MG63 (cell line): ENCODE measurements at regions not wholly inside any gene's neighbourhood (a gene's known extent, or its start where the extent isn't known, plus 50 kb on each side); places are given as distances from the start of the nearest gene placed in this dataset.

Experiments used
- DNase-seq: peaks from one replicate; pipeline ENCODE4 v3.0.0-alpha.2; 2020
- H3K27me3 ChIP-seq: fragments of 250-450 bp; sonication (Bioruptor Pico); 2 replicates; pipeline ENCODE4 v1.5.1; 2020; ENCODE audit warnings: mild to moderate bottlenecking, moderate library complexity
- H3K36me3 ChIP-seq: fragments of 250-450 bp; sonication (Bioruptor Pico); 2 replicates; pipeline ENCODE4 v1.5.1; 2020; ENCODE audit warnings: mild to moderate bottlenecking, moderate library complexity
- H3K4me3 ChIP-seq: fragments of 250-450 bp; sonication (Bioruptor Pico); 2 replicates; pipeline ENCODE4 v1.5.1; 2020; ENCODE audit warnings: mild to moderate bottlenecking, moderate library complexity
- H3K9me3 ChIP-seq: fragments of 250-450 bp; sonication (Bioruptor Pico); 2 replicates; pipeline ENCODE4 v1.5.1; 2020; ENCODE audit warnings: mild to moderate bottlenecking, moderate library complexity

DNA sequence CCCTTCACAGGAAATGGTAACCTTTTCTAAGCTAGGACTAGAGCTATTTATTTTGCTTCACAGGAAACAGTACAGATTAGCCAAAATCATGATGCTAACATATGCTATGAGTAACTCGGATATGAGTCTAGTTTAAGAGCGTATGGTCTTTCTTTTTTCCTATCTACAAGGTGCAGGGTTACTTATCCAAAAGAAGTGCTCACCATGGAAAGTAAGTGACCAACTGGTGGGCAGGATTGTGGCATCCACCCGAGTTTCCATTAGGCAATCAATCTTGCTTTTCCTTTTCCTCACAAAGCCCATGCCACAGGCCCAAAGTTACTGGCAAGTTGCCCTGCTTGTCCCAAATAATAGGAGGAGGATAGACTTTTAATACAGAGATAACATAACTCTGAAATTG is 765.1 kb upstream of the POM121L12 start:
- H3K9me3 ChIP-seq: no peaks in the 10 kb centered on the region
- no peak overlapping the region for H3K4me3 ChIP-seq
- no peaks in the 10 kb centered on the region for H3K36me3 ChIP-seq
- H3K27me3 ChIP-seq: no peaks in the 10 kb centered on the region
- DNase-seq: no peak

DNA sequence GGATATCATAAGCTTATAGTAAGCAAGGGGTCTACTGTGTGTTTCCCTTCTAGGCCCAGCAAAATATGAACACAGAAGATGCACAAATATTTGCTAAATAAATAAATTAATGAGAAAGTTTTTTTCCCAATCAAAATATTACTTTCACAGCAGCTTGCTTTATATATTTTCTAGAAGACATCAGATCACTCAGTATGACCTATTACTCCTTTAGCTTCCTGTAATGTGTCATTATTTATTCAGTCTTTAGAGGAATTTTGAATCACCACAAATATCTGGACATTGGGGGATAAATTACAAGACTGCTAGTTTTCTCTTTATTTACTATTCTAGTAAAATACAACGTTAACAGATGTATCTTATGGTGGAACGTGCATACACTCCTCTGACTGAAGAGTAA is 765.8 kb upstream of the POM121L12 start:
- DNase-seq: no peak
- H3K36me3 ChIP-seq: no peaks in the 10 kb centered on the region

DNA sequence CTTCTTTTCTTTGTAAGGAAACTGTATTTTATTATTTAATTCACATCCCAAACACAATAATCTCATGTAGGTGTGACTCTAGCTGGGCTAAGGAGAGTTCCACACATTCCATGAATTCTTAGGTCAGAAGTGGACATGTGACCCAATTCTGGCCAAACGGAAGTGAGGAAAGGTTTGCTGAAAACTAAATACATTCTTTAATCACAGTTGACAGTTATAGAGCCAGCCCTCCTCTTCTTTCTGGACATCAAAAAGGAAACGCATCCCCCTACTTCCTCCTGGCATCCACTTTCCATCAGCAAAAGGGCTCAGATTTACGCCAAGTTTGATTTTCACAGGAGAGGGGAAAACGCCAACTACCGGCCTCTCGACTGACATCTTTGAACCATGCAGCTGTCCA is 774.4 kb upstream of the POM121L12 start:
- no peak overlapping the region for H3K4me3 ChIP-seq
- H3K27me3 ChIP-seq: no peaks in the 10 kb centered on the region
- no peaks in the 10 kb centered on the region for H3K36me3 ChIP-seq
- no peak for DNase-seq
- H3K9me3 ChIP-seq: no peaks in the 10 kb centered on the region

More for the DNA sequence above, 765.8 kb upstream of the POM121L12 start:
- H3K4me3 ChIP-seq: no peak overlapping the region
- H3K9me3 ChIP-seq: no peaks in the 10 kb centered on the region
- no peaks in the 10 kb centered on the region for H3K27me3 ChIP-seq

DNA sequence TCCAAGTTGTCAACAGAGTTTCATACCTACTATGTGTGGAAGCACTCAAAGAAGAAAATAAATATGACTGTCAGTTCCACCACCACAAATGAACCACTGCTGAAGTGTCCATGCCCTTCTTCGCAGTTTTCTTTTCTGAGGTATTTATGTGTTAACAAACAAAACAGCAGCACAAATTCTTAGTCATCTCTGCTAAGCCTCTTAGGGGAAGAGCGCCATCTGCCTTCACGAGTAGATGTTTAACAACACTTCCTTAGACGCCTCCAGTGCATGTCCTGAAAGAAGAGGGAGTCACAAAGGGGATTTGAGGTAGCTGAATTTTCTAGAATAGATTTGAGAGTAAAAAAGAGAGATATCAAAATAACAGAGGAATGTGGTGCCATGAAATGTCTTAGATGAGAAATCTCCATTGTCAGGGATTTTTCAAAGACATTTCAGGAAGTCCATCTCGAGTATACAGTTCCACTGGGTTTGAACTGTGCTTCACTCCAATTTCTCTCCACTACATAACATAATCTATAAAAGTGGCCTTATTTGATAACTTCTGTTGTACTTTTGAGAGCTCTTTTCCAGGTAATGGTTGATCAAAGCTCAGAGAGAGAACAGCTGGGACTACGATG is 775.3 kb upstream of the POM121L12 start:
- Histone ChIP-seq H3K36me3 (no peaks in the 10 kb centered on the region), H3K27me3 (no peaks in the 10 kb centered on the region), H3K9me3 (no peaks in the 10 kb centered on the region), H3K4me3 (no peak overlapping the region)
- no peak for DNase-seq

DNA sequence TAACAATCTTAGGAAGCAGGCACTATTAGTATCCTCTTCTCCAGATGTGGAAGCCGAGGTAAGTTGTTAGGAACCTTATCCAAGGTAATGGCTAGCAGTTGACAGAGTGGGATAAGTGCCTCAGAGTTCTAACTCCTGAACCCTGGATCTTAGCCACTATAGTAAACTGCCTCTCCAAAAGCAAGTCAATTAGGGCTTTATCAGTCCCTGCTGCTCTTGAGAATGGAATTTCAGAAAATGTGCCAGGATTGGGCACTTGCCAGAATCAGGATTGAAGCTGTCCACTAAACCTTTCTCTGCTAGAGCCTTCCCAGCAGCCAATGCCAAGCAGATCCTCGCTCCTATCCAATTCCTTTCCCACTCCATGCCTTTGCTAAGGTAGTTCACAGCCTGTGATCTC is 777.5 kb upstream of the POM121L12 start:
- no peak for DNase-seq
- no peaks in the 10 kb centered on the region for H3K27me3 ChIP-seq
- no peak overlapping the region for H3K4me3 ChIP-seq
- no peaks in the 10 kb centered on the region for H3K36me3 ChIP-seq
- no peaks in the 10 kb centered on the region for H3K9me3 ChIP-seq

DNA sequence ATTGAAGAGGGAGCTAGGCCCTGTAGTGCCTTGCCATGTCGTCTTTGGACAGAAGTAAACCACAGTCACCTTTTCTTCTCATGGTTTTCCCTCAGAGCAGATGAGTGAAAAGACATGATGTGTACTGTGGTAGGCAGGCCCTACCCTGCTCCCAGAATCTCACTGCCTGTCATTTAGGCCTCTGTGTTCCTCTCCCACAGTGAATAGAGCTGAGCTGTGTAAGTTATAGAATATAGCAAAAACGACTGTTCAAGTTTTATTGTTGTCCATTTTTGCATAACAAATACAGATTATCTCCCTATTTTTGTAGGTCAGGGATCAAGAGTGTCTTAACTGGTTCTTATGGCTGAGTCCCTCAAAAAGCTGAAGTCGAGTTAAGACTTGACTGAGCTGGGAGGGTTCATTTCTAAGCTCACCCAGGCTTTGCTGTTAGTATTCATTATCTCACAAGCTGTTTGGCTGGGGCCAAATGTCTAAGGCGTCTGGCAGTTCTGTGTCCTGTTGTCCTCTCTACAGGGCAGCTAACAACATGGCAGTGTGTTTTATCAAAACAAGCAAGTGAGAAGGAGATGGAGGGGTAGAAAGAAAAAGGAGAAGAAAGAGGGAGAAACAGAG is 780.9 kb upstream of the POM121L12 start:
- no peak for DNase-seq
- no peaks in the 10 kb centered on the region for H3K36me3 ChIP-seq
- H3K27me3 ChIP-seq: no peaks in the 10 kb centered on the region
- no peak overlapping the region for H3K4me3 ChIP-seq
- no peaks in the 10 kb centered on the region for H3K9me3 ChIP-seq

DNA sequence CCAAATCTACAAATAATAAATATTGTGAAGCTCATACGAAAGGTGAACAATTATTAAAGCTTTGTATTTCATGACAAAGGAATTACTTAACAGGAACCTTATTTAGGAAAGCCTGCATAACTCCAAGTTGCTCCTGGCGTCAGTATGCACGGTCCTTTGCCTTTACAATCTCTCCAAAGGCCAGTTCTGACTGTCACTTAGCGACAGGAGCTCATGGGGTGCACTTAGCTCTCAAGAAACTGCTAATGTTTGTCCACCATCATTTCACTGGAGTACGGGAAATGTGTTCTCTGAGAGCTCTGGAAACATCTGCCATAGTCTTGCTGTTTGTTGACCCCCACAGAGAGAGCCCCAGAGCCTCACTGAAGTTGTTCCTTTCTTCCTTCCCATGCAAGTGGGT is 781.5 kb upstream of the POM121L12 start:
- H3K9me3 ChIP-seq: no peaks in the 10 kb centered on the region

DNA sequence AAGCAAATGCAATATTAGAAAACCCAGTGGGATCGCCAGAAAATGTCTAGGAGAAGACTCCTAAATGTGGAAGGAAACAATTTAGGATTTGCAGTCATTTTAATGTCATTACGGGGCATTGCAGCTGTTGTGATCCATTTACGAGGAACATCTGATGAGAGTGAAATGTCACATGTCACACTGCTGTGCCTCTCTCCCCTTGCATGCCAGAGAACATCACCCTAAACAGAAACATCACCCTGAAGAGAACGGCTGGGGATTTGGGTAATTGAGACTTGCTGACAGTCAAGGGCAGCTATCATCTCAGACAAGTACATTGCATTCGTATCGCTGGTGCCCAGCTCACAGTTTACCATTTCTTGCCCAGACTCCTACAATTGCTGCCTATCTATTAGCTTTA is 785.7 kb upstream of the POM121L12 start:
- Histone ChIP-seq H3K9me3 (no peaks in the 10 kb centered on the region), H3K36me3 (no peaks in the 10 kb centered on the region), H3K4me3 (no peak overlapping the region), H3K27me3 (no peaks in the 10 kb centered on the region)
- DNase-seq: no peak

More for the DNA sequence above, 781.5 kb upstream of the POM121L12 start:
- Histone ChIP-seq H3K4me3 (no peak overlapping the region), H3K27me3 (no peaks in the 10 kb centered on the region), H3K36me3 (no peaks in the 10 kb centered on the region)
- no peak for DNase-seq

DNA sequence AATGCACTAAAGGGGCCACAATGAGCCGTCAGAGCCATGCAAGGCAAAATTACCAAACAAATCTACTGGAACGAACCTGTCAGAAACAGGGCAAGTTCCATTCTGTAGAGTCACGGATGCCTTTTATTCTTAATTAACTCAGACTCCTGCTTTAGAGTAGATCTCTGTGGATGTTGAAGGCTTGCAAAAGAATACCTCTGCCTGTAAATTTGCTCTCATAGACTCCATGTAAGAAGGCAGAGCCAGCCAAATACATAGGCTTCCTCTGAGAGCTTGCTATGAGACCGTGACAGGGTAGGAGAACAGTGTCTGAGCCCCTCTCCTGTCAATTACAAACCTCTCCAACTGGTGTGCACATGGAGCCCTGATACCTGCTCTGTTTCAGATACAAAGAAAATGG is 787.9 kb upstream of the POM121L12 start:
- Histone ChIP-seq H3K4me3 (no peak overlapping the region), H3K27me3 (no peaks in the 10 kb centered on the region), H3K9me3 (no peaks in the 10 kb centered on the region), H3K36me3 (no peaks in the 10 kb centered on the region)
- no peak for DNase-seq

DNA sequence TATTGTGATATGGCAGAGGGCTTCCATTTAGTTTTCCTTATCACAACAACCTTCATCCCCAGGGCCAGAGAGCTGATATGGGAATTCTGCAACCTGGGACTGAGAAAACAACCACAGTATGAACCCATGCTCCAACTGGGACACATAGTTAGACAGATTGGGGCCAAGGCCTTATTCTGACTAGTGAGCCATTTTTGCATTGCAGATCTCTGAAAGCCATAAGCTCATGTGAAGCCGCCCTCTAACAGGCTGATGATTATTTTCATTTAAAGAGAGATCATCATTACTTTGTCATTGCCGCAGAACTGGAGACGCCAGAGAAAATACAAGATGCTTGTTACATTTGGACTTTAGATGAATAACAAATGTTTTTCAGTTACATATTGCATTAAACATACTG is 791.7 kb upstream of the POM121L12 start:
- no peak overlapping the region for H3K4me3 ChIP-seq
- no peaks in the 10 kb centered on the region for H3K9me3 ChIP-seq
- no peaks in the 10 kb centered on the region for H3K36me3 ChIP-seq
- no peak for DNase-seq
- H3K27me3 ChIP-seq: no peaks in the 10 kb centered on the region

DNA sequence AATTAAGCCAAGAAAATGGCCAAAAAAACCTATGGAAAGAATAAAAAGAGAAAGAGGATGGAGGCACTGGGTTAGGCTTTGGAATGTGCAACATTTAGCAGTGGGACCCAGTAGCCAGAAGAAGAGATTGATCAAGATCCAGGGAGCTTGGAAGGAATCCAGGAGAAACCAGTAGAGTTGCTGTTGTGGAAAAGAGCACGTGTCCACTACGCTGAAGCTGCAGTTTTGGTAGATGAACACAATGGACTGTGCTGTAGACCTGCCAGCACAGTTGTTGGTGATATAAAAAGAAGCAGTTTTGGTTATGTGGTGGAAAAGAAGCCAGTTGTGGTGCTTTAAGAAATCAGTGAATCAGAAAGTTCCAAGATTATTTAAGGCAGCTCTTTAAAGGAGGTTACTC is 802.2 kb upstream of the POM121L12 start:
- Histone ChIP-seq H3K9me3 (no peaks in the 10 kb centered on the region), H3K36me3 (no peaks in the 10 kb centered on the region), H3K4me3 (no peak overlapping the region), H3K27me3 (no peaks in the 10 kb centered on the region)
- DNase-seq: no peak

DNA sequence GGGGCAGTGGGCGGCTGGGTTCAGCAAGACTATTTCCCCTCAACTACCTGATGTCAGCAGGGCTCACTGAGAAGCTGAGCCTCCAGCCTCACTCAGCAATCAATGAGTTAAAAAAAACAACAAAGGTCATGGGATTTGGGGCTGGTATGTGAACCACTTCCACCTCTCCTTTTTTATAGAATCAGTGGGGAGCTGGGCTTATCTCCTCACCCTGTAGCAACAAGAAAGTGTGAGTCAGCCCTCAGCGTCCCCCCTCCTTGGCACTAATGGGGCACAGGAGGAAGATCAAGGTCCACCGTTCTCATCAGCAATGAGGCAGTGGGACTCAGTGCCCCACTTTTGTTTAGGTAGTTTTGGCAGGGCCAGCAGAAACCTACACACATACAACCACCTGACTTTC is 823.5 kb upstream of the POM121L12 start:
- no peak overlapping the region for H3K4me3 ChIP-seq
- no peaks in the 10 kb centered on the region for H3K27me3 ChIP-seq
- no peaks in the 10 kb centered on the region for H3K36me3 ChIP-seq
- no peak for DNase-seq
- no peaks in the 10 kb centered on the region for H3K9me3 ChIP-seq

DNA sequence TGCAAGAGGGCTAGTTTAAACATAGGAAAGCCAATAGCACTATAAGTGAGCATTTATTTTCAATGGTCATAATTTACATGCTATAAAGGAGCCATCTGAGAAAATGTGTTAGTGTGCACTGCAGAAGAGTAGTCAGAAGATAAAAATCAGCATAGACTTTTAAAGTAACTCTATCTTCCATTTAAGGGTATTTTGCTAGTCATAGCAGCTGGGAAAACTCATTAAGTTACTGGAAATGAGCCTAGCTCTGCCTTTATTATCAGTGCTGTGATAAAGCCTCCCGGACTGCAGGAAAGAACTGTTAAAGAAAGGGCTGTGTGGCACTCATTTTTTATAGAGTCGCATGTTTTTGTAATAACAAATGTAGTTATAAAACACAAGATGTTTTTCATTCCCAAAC is 825.8 kb upstream of the POM121L12 start:
- Histone ChIP-seq H3K9me3 (no peaks in the 10 kb centered on the region), H3K4me3 (no peak overlapping the region), H3K36me3 (no peaks in the 10 kb centered on the region), H3K27me3 (no peaks in the 10 kb centered on the region)
- DNase-seq: no peak

DNA sequence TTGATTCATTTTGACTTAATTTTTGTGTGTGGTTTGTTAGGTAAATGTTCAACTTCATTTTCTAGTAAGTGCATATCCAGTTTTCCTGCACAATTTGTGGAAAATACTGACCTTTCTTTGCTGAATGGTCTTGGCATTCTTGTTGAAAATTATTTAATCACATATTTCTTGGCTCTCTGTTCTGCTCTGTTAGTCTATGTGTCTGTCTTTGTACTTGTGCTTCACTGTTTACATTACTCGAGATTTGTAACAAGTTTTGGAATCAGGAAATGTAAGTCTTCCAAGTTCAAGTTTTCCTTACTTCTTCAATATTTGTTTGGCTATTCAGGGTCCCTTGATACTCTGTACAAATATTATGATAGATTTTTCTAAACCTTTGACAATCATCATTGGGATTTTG is 838.2 kb upstream of the POM121L12 start:
- DNase-seq: no peak
- no peaks in the 10 kb centered on the region for H3K36me3 ChIP-seq
- H3K27me3 ChIP-seq: no peaks in the 10 kb centered on the region
- H3K9me3 ChIP-seq: no peaks in the 10 kb centered on the region
- no peak overlapping the region for H3K4me3 ChIP-seq

DNA sequence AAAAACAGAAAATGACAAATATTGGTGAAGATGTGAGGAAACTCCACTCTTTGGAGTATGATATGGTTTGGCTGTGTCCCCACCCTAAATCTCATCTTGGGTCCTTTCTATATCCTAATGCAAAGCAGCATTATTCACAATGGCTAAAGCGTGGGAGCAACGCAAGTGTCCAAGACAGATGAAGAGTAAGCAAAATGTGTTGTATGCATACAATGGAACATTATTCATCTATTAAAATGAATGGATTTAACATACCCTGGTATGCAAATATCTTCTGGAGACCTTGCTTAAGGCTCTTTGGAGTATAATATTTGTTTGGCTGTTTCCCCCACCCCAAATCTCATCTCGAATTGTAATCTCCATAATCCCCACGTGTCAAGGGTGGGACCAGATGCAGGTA is 839.8 kb upstream of the POM121L12 start:
- DNase-seq: no peak
- H3K36me3 ChIP-seq: no peaks in the 10 kb centered on the region
- H3K27me3 ChIP-seq: no peaks in the 10 kb centered on the region
- no peak overlapping the region for H3K4me3 ChIP-seq
- no peaks in the 10 kb centered on the region for H3K9me3 ChIP-seq

DNA sequence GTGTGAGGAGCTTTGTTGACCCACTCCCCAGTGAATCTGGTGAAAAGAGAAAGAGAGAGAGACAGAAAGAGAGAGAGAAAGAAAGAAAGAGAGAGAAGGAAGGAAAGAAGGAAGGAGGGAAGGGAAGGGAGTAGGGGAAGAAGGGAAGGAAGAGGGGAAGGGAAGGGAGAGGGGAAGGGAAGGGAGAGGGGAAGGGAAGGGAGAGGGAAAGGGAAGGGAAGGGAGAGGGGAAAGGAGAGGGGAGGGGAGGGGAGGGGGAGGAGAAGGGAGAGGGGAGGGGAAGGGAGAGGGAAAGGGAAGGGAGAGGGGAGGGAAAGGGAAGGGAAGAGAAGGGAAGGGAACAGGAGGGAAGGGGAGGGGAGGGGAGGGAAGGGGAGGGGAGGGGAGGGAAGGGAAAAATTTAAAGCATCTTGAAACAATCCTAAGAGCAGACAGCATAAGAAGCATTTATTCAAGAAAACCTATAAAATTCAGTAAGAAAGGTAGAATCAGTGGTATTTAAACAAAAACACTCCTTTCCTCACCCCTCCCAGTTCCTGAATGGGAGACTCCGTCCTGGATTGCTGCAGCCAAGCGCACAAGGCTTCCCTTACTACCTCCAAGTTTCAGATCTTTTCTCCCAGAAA is 846.2 kb upstream of the POM121L12 start:
- H3K27me3 ChIP-seq: no peaks in the 10 kb centered on the region
- DNase-seq: no peak
- H3K36me3 ChIP-seq: no peaks in the 10 kb centered on the region
- H3K4me3 ChIP-seq: no peak overlapping the region
- no peaks in the 10 kb centered on the region for H3K9me3 ChIP-seq

DNA sequence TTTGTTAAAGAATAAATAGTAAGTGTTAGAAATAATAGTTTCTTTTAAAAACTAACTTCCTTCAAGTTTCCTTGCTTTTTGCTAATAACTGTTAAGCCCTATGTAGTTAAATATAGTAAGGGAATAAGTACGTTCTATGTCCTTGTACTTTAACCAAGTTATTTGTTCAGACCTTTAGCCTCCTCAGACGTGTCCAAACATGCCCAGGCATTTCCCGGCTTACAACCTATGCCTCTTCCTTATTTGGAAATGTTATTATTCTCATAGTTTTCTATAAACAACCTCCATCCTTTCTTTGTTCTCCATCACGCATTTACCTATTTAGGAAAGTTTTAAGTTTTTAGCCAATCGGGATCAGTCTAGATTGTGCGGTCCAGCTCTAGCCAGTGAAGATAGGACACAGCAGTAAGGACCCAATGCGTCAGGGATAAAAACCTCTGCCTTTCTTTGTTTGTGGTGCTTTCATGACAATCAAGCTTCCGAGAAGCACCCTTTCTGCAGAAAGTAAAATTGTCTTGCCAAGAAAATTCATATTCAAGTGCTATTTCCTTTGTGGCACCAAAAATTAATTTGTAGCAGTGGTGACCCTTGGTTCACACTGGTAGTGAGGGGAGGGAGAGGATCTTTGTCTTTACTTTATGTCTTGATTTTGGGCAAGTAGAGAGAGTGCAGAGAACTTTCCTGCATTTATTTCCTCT is 851.3 kb upstream of the POM121L12 start:
- DNase-seq: no peak
- Histone ChIP-seq H3K4me3 (no peak overlapping the region), H3K9me3 (no peaks in the 10 kb centered on the region), H3K36me3 (no peaks in the 10 kb centered on the region), H3K27me3 (no peaks in the 10 kb centered on the region)

DNA sequence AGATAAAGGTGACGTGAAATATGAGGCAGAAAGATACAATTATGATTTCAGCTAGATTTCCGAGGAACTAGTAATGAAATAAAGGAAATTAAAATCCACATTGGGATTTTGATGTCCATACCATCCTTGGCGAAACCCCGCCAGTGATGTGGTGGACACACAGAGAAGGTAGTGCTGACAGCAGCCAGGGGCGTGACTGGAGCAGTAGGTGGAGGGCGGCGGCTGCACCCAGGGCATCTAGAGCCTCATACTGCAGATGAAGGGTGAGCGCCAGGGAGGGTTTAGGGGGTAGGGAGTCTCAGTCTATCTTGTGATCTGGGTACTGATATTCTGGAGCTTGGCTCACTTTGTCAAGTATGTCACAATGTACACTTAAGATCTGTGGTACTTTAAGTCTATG is 855.5 kb upstream of the POM121L12 start:
- Histone ChIP-seq H3K9me3 (no peaks in the 10 kb centered on the region), H3K4me3 (no peak overlapping the region), H3K36me3 (no peaks in the 10 kb centered on the region), H3K27me3 (no peaks in the 10 kb centered on the region)
- DNase-seq: no peak
